ENCODE measurements at regions not wholly inside any gene's neighbourhood (a gene's known extent, or its start where the extent isn't known, plus 50 kb on each side); places are given as distances from the start of the nearest gene placed in this dataset.

GRCh38 chr4:125125276-125125675 lies 189.5 kb upstream of the FAT4 start:
- no peaks in the 10 kb centered on the region for H3K36me3 ChIP-seq (ENCODE audit: control insufficient read depth in 2 of 2, insufficient read depth in 2 of 2, low read length in 1 of 2)
- no peaks in the 10 kb centered on the region for H3K27me3 ChIP-seq (replicated peaks in 1 of 2; ENCODE audit: control insufficient read depth in 2 of 2, insufficient read depth in 2 of 2, low read length in 1 of 2)
- no peak overlapping the region for H2AFZ ChIP-seq (ENCODE audit: control insufficient read depth, low read depth, low read length)
- H3K4me1 ChIP-seq (ENCODE audit: control insufficient read depth, insufficient read depth, low read length) = no peaks in the 10 kb centered on the region
- TF ChIP-seq, protein P1, sequence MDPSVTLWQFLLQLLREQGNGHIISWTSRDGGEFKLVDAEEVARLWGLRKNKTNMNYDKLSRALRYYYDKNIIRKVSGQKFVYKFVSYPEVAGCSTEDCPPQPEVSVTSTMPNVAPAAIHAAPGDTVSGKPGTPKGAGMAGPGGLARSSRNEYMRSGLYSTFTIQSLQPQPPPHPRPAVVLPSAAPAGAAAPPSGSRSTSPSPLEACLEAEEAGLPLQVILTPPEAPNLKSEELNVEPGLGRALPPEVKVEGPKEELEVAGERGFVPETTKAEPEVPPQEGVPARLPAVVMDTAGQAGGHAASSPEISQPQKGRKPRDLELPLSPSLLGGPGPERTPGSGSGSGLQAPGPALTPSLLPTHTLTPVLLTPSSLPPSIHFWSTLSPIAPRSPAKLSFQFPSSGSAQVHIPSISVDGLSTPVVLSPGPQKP (IDR thresholded peaks at IDR 0.05; ENCODE audit: low read depth, low read length) = no peak
- no peak for TF ChIP-seq HDAC6 (IDR thresholded peaks at IDR 0.05; ENCODE audit: unreplicated experiment)
- no peak for TF ChIP-seq NR2C2 (IDR thresholded peaks at IDR 0.05; ENCODE audit: borderline replicate concordance, control insufficient read depth, insufficient read length, low read depth)
- no peak for TF ChIP-seq CTCF (IDR thresholded peaks at IDR 0.05 in 2 of 3, conservative IDR thresholded peaks at IDR 0.05 in 1 of 3; ENCODE audit: control insufficient read depth in 2 of 3, extremely low read depth in 1 of 3, insufficient read depth in 1 of 3, low read depth in 3 of 3, low read length in 3 of 3)
- TF ChIP-seq ZNF274 (IDR thresholded peaks at IDR 0.05; ENCODE audit: insufficient read depth, insufficient read length) = no peak
- in situ Hi-C loops (cut with MboI) = no loop called here
- ATAC-seq (no peak), FAIRE-seq (no peak), DNase-seq (ENCODE audit: low read depth, low spot score) (no peak)
- BruUV-seq (replicated peaks) = no TSS peak
- H3K9ac ChIP-seq (ENCODE audit: control insufficient read depth, insufficient read depth, low read length) = no peak overlapping the region
- ChIA-PET SMC1A (ENCODE audit: uncharacterized antibody, unreplicated experiment) (no interaction called here), CTCF (no interaction called here), POLR2A (no interaction called here), RAD21 (ENCODE audit: unreplicated experiment) (no interaction called here)
- H3K9me3 ChIP-seq (replicated peaks; ENCODE audit: control insufficient read depth, insufficient read depth, low read length) = no peaks in the 10 kb centered on the region
- H3K4me3 ChIP-seq = no peak overlapping the region
- no peaks in the 10 kb centered on the region for H4K20me1 ChIP-seq (ENCODE audit: control insufficient read depth, insufficient read depth)
- intact Hi-C loops (cut with micrococcal nuclease; ENCODE audit: unreplicated experiment) = no loop called here
- no peaks in the 10 kb centered on the region for H3K79me2 ChIP-seq (ENCODE audit: control insufficient read depth, insufficient read depth, low read length)
- H3K4me2 ChIP-seq (ENCODE audit: control insufficient read depth, insufficient read depth) = no peak overlapping the region
- H3K27ac ChIP-seq (ENCODE audit: control insufficient read depth, insufficient read depth) = no peak overlapping the region
- 28% methylated on average over 3 of the region's 3 CpGs for WGBS (ENCODE audit: insufficient coverage, insufficient replicate concordance, low lambda C conversion rate, missing lambda C conversion rate)

Measured in GM12878 (cell line).